ENCODE measurements at regions not wholly inside any gene's neighbourhood (a gene's known extent, or its start where the extent isn't known, plus 50 kb on each side); places are given as distances from the start of the nearest gene placed in this dataset.

- H3F3A ChIP-seq (replicated peaks; ENCODE audit: insufficient read depth): no peaks in the 10 kb centered on the region
- no peak overlapping the region for H3K4me2 ChIP-seq
- no peak overlapping the region for H2AFZ ChIP-seq (ENCODE audit: low read depth)
- CTCF ChIA-PET: interaction anchor here (0.8 to 1.1 kb wide), 2 partner anchors 72 to 193 kb away, joined by 3 read pairs; no protein-coding TSS in a partner anchor
- H3K27me3 ChIP-seq (ENCODE audit: insufficient read depth): no peaks in the 10 kb centered on the region
- H3K9me3 ChIP-seq: no peaks in the 10 kb centered on the region
- no peak overlapping the region; a peak in 1 of 4 replicates for H3K27ac ChIP-seq (ENCODE audit: low read depth in 2 of 2, low read length in 1 of 2)
- H3K4me3 ChIP-seq (ENCODE audit: low read depth in 2 of 2, low read length in 1 of 2): no peak overlapping the region
- no peaks in the 10 kb centered on the region for H3K79me2 ChIP-seq (ENCODE audit: insufficient read depth)
- no peaks in the 10 kb centered on the region for H3K9me2 ChIP-seq
- DNase-seq: peak; percentile 30
- peaks cover 0 to 4% of the 10 kb centered on the region in 2 experiments; a peak in 2 of 4 replicates for H3K4me1 ChIP-seq (ENCODE audit: control insufficient read depth in 1 of 2, insufficient read depth in 2 of 2, low read depth in 1 of 2, low read length in 1 of 2)
- H3K9ac ChIP-seq: no peak overlapping the region
- TF ChIP-seq GATA2 (CRISPR knock-in tag; IDR thresholded peaks at IDR 0.05) (peak; percentile 54), POLR2AphosphoS5 (IDR thresholded peaks at IDR 0.05; ENCODE audit: low read depth, low read length) (no peak), RFX5 (IDR thresholded peaks at IDR 0.05; ENCODE audit: low read length) (peak; percentile 75)
- POLR2A ChIA-PET: no interaction called here
- no peaks in the 10 kb centered on the region for H4K20me1 ChIP-seq (ENCODE audit: insufficient read depth)
- WGBS (ENCODE audit: low lambda C conversion rate): 25% methylated on average over 2 of the region's 2 CpGs
- no peaks in the 10 kb centered on the region for H3K36me3 ChIP-seq (replicated peaks in 1 of 2; ENCODE audit: control insufficient read depth in 1 of 2, insufficient read depth in 2 of 2, low read length in 1 of 2)
These were observed 171.8 kb upstream of the CPNE8 start for GRCh38 chr12:39077226-39077625.

GRCh38 chr12:39074063-39074462 lies 168.7 kb upstream of the CPNE8 start:
- Histone ChIP-seq H3K27me3 (ENCODE audit: insufficient read depth) (no peaks in the 10 kb centered on the region), H3K79me2 (ENCODE audit: insufficient read depth) (no peaks in the 10 kb centered on the region), H3K27ac (ENCODE audit: low read depth in 2 of 2, low read length in 1 of 2) (no peak overlapping the region), H3K4me2 (no peak overlapping the region), H3K9ac (no peak overlapping the region), H3K4me3 (ENCODE audit: low read depth in 2 of 2, low read length in 1 of 2) (no peak overlapping the region), H4K20me1 (ENCODE audit: insufficient read depth) (no peaks in the 10 kb centered on the region), H3K4me1 (ENCODE audit: control insufficient read depth in 1 of 2, insufficient read depth in 2 of 2, low read depth in 1 of 2, low read length in 1 of 2) (peaks cover 0 to 4% of the 10 kb centered on the region in 2 experiments; a peak in 2 of 4 replicates), H3K36me3 (replicated peaks in 1 of 2; ENCODE audit: control insufficient read depth in 1 of 2, insufficient read depth in 2 of 2, low read length in 1 of 2) (no peaks in the 10 kb centered on the region), H2AFZ (ENCODE audit: low read depth) (no peak overlapping the region), H3K9me2 (no peaks in the 10 kb centered on the region), H3K9me3 (no peaks in the 10 kb centered on the region), H3F3A (replicated peaks; ENCODE audit: insufficient read depth) (no peaks in the 10 kb centered on the region)
- CTCF ChIA-PET: interaction anchor here (0.9 to 1.8 kb wide), 4 partner anchors 30 to 200 kb away, joined by 3 to 4 read pairs (median 3); no protein-coding TSS in a partner anchor
- no peak for DNase-seq
- POLR2A ChIA-PET: no interaction called here
- WGBS (ENCODE audit: low lambda C conversion rate): 38% methylated on average over 2 of the region's 2 CpGs
- TF ChIP-seq PBX3 (IDR thresholded peaks at IDR 0.05): no peak
- TF ChIP-seq NFIC (IDR thresholded peaks at IDR 0.05; ENCODE audit: borderline replicate concordance): no peak
- no peak for TF ChIP-seq IRF3 (IDR thresholded peaks at IDR 0.05; ENCODE audit: low read depth, low read length)
- no peak for TF ChIP-seq TEAD4 (IDR thresholded peaks at IDR 0.05; ENCODE audit: borderline replicate concordance, insufficient read depth)
- no peak for TF ChIP-seq TAF1 (IDR thresholded peaks at IDR 0.05; ENCODE audit: borderline replicate concordance, low read depth, low read length)
- TF ChIP-seq USF2 (IDR thresholded peaks at IDR 0.05; ENCODE audit: borderline replicate concordance, low read depth, low read length): no peak
- TF ChIP-seq CHD2 (IDR thresholded peaks at IDR 0.05; ENCODE audit: low read length, partially characterized antibody): no peak
- TF ChIP-seq MEF2A (IDR thresholded peaks at IDR 0.05; ENCODE audit: borderline replicate concordance, low read depth): no peak
- TF ChIP-seq JUND (IDR thresholded peaks at IDR 0.05): no peak
- no peak for TF ChIP-seq NRF1 (IDR thresholded peaks at IDR 0.05; ENCODE audit: low read depth, low read length)
- TF ChIP-seq RCOR1 (IDR thresholded peaks at IDR 0.05; ENCODE audit: low read length): no peak
- no peak for TF ChIP-seq YY1 (IDR thresholded peaks at IDR 0.05; ENCODE audit: low read depth)
- TF ChIP-seq SIN3A (IDR thresholded peaks at IDR 0.05; ENCODE audit: borderline replicate concordance, low read depth, low read length): no peak

Measured in SK-N-SH (cell line).